ENCODE measurements at regions not wholly inside any gene's neighbourhood (a gene's known extent, or its start where the extent isn't known, plus 50 kb on each side); places are given as distances from the start of the nearest gene placed in this dataset.
"Not testable (repeated sequence)": the region's sequence is repeated elsewhere in the genome, so short reads cannot be mapped to it uniquely, and the experiment has no call there.

- no peaks in the 10 kb centered on the region for H3K36me3 ChIP-seq (replicated peaks in 1 of 2)
- no peak for DNase-seq
- intact Hi-C loops (cut with DNase I) = no loop called here
- H3K9me3 ChIP-seq (replicated peaks in 1 of 3) = no peaks in the 10 kb centered on the region
- TF ChIP-seq POLR2A (IDR thresholded peaks at IDR 0.05) (no peak), CTCF (IDR thresholded peaks at IDR 0.05) (peak in 2 of 6 experiments; percentile 26 to 27)
- H3K27me3 ChIP-seq = peaks cover 4% of the 10 kb centered on the region
- no peak overlapping the region for H3K4me3 ChIP-seq
- no peak overlapping the region for H3K27ac ChIP-seq
- no peaks in the 10 kb centered on the region for H3K4me1 ChIP-seq (replicated peaks in 1 of 2)
These were observed 558.5 kb upstream of the DIAPH2 start for GRCh38 chrX:96126182-96126581.

- H3K9me3 ChIP-seq (replicated peaks in 1 of 3); H3K36me3 ChIP-seq (replicated peaks in 1 of 2); H3K4me1 ChIP-seq (replicated peaks in 1 of 2); DNase-seq; H3K4me3 ChIP-seq; H3K27ac ChIP-seq; intact Hi-C loops (cut with DNase I): not testable (repeated sequence)
- 89 to 93% (median 91%) methylated on average over 5 of the region's 5 CpGs for WGBS, 4 donors
- H3K27me3 ChIP-seq = peaks cover 11% of the 10 kb centered on the region
These were observed 556.6 kb upstream of the DIAPH2 start for GRCh38 chrX:96128058-96128457.

DNA sequence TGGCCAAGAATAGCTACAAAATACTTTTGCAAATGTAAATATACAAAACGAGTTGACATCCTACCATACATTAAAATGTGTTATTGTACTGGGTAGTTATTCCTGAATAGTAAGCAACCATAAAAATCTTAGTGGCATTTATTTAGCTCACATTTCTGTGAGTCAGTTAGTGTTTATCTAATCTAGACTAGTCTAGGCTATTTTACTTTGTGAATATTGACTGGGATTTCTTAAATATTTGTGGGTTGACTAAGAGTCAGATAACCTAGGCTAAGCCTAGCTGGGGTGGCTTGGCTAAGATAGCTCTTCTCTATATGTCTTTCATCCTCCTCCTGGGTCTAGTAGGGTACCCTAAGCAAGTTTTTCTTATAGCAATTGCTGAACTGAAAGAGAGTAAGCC lies 543.8 kb upstream of the DIAPH2 start:
- TF ChIP-seq POLR2A (IDR thresholded peaks at IDR 0.05) = no peak
- no peak for TF ChIP-seq CTCF (IDR thresholded peaks at IDR 0.05)
- Histone ChIP-seq H3K27me3 (no peaks in the 10 kb centered on the region), H3K27ac (no peak overlapping the region), H3K4me1 (replicated peaks in 1 of 2) (no peaks in the 10 kb centered on the region), H3K36me3 (replicated peaks in 1 of 2) (no peaks in the 10 kb centered on the region), H3K9me3 (replicated peaks in 1 of 3) (no peaks in the 10 kb centered on the region), H3K4me3 (no peak overlapping the region)
- WGBS, 4 donors = 25 to 55% (median 32%) methylated on average over 1 of the region's 1 CpG
- intact Hi-C loops (cut with DNase I) = no loop called here
- DNase-seq = no peak

- H3K9me3 ChIP-seq (replicated peaks in 1 of 3) = no peaks in the 10 kb centered on the region
- no peaks in the 10 kb centered on the region for H3K36me3 ChIP-seq (replicated peaks in 1 of 2)
- H3K4me1 ChIP-seq (replicated peaks in 1 of 2) = no peaks in the 10 kb centered on the region
- H3K4me3 ChIP-seq = no peak overlapping the region
- H3K27ac ChIP-seq = no peak overlapping the region
- intact Hi-C loops (cut with DNase I) = no loop called here
- no peaks in the 10 kb centered on the region for H3K27me3 ChIP-seq
- TF ChIP-seq CTCF (IDR thresholded peaks at IDR 0.05) (no peak), POLR2A (IDR thresholded peaks at IDR 0.05) (no peak)
- no peak for DNase-seq
These were observed 537.0 kb upstream of the DIAPH2 start for GRCh38 chrX:96147681-96148080.

- Histone ChIP-seq H3K4me3 (no peak overlapping the region), H3K27me3 (no peaks in the 10 kb centered on the region), H3K4me1 (replicated peaks in 1 of 2) (no peaks in the 10 kb centered on the region), H3K9me3 (replicated peaks in 1 of 3) (no peaks in the 10 kb centered on the region), H3K27ac (no peak overlapping the region), H3K36me3 (replicated peaks in 1 of 2) (no peaks in the 10 kb centered on the region)
- 67 to 80% (median 76%) methylated on average over 1 of the region's 1 CpG for WGBS, 4 donors
- intact Hi-C loops (cut with DNase I) = no loop called here
- DNase-seq = no peak
- no peak for TF ChIP-seq POLR2A (IDR thresholded peaks at IDR 0.05)
- TF ChIP-seq CTCF (IDR thresholded peaks at IDR 0.05) = no peak
These were observed 514.0 kb upstream of the DIAPH2 start for GRCh38 chrX:96170626-96171025.

Data from adrenal gland (tissue), 9 donors.